ENCODE measurements at regions not wholly inside any gene's neighbourhood (a gene's known extent, or its start where the extent isn't known, plus 50 kb on each side); places are given as distances from the start of the nearest gene placed in this dataset.

GRCh38 chr3:16741103-16741758, 136.0 kb upstream of the DAZL start:
- Histone ChIP-seq H3K9ac (ENCODE audit: low read depth, low read length) (no peak overlapping the region), H3K27me3 (ENCODE audit: control insufficient read depth, insufficient read depth, low read length) (no peaks in the 10 kb centered on the region), H3K4me1 (ENCODE audit: control insufficient read depth, insufficient read depth, low read length) (peaks cover 2% of the 10 kb centered on the region), H3K9me3 (ENCODE audit: control insufficient read depth, insufficient read depth, low read length) (no peaks in the 10 kb centered on the region), H3K4me3 (ENCODE audit: low read depth, low read length) (no peak overlapping the region), H3K36me3 (ENCODE audit: control insufficient read depth, insufficient read depth, low read length) (no peaks in the 10 kb centered on the region)

DNA sequence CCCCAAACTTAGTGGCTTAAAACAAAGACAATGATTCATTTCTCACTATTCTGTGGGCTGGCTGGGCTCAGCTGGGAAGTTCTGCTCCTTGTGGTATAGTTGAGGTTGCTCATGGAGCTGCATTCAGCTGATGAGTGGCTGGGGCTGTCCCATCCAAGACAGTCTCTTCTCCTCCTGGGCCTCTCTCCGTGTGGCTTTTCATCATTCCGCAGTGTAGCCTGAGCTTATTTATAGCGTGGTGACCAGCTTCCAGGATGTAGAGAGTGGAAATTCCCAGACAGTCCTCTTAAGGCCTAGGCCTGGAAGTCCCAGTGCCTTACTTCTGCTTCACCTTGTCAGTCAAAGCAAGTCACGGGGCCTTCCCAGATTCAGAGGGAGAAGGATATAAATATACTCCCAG, 136.7 kb upstream of the DAZL start:
- Histone ChIP-seq H3K9ac (ENCODE audit: low read depth, low read length) (no peak overlapping the region), H3K4me1 (ENCODE audit: control insufficient read depth, insufficient read depth, low read length) (peaks cover 2% of the 10 kb centered on the region), H3K4me3 (ENCODE audit: low read depth, low read length) (no peak overlapping the region), H3K9me3 (ENCODE audit: control insufficient read depth, insufficient read depth, low read length) (no peaks in the 10 kb centered on the region), H3K27me3 (ENCODE audit: control insufficient read depth, insufficient read depth, low read length) (no peaks in the 10 kb centered on the region), H3K36me3 (ENCODE audit: control insufficient read depth, insufficient read depth, low read length) (no peaks in the 10 kb centered on the region)

GRCh38 chr3:16743276-16743675, 138.1 kb upstream of the DAZL start:
- Histone ChIP-seq H3K27me3 (ENCODE audit: control insufficient read depth, insufficient read depth, low read length) (no peaks in the 10 kb centered on the region), H3K36me3 (ENCODE audit: control insufficient read depth, insufficient read depth, low read length) (no peaks in the 10 kb centered on the region), H3K4me1 (ENCODE audit: control insufficient read depth, insufficient read depth, low read length) (peaks cover 2% of the 10 kb centered on the region), H3K9me3 (ENCODE audit: control insufficient read depth, insufficient read depth, low read length) (no peaks in the 10 kb centered on the region), H3K9ac (ENCODE audit: low read depth, low read length) (no peak overlapping the region), H3K4me3 (ENCODE audit: low read depth, low read length) (no peak overlapping the region)

- no peak overlapping the region for H3K4me3 ChIP-seq (ENCODE audit: low read depth, low read length)
- no peaks in the 10 kb centered on the region for H3K36me3 ChIP-seq (ENCODE audit: control insufficient read depth, insufficient read depth, low read length)
- no peaks in the 10 kb centered on the region for H3K27me3 ChIP-seq (ENCODE audit: control insufficient read depth, insufficient read depth, low read length)
Observed at GRCh38 chr3:16759227-16759903, 125.4 kb upstream of the PLCL2 start.

DNA sequence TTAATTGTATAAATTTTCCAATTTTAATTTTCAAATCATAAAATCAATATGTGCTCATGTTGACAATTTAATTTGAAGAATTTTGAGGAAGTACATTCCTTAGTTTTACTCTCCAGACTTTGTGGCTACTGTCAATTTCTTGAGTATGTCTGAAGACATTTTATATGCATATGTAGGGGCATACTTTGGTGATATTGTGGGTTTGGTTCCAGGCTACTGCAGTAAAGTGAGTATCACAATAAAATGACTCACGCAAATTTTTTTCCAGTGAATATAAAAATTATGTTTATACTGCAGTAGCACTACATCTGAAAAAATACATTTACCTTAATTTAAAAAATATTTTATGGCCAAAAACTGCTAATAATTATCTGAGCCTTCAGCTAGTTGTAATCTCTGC, 123.2 kb upstream of the PLCL2 start:
- H3K9ac ChIP-seq (ENCODE audit: low read depth, low read length) = no peak overlapping the region
- H3K4me1 ChIP-seq (ENCODE audit: control insufficient read depth, insufficient read depth, low read length) = peaks cover 6% of the 10 kb centered on the region
- no peaks in the 10 kb centered on the region for H3K27me3 ChIP-seq (ENCODE audit: control insufficient read depth, insufficient read depth, low read length)
- H3K4me3 ChIP-seq (ENCODE audit: low read depth, low read length) = no peak overlapping the region
- H3K9me3 ChIP-seq (ENCODE audit: control insufficient read depth, insufficient read depth, low read length) = no peaks in the 10 kb centered on the region
- no peaks in the 10 kb centered on the region for H3K36me3 ChIP-seq (ENCODE audit: control insufficient read depth, insufficient read depth, low read length)

More at GRCh38 chr3:16759227-16759903, 125.4 kb upstream of the PLCL2 start:
- H3K9ac ChIP-seq (ENCODE audit: low read depth, low read length) = no peak overlapping the region
- H3K9me3 ChIP-seq (ENCODE audit: control insufficient read depth, insufficient read depth, low read length) = no peaks in the 10 kb centered on the region
- H3K4me1 ChIP-seq (ENCODE audit: control insufficient read depth, insufficient read depth, low read length) = no peaks in the 10 kb centered on the region

DNA sequence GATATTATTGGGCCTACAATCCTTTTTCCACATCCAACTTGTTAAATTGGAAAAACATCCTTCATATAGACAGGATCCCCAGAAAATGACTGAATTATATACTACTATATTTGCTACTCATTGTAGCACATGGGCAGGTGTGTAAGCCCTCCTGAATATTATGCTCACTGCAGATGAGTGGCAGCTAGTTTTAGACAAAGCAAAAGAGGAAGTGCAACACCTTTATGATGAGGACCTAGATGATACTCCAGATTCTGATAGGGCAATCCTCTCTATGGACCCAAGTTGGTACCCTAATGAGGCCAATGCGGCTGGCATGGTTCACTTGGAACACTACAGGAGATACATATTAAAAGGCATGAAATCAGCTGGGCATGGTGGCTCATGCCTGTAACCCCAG, 119.1 kb upstream of the PLCL2 start:
- no peaks in the 10 kb centered on the region for H3K27me3 ChIP-seq (ENCODE audit: control insufficient read depth, insufficient read depth, low read length)
- no peaks in the 10 kb centered on the region for H3K36me3 ChIP-seq (ENCODE audit: control insufficient read depth, insufficient read depth, low read length)

GRCh38 chr3:16767006-16767405, 117.7 kb upstream of the PLCL2 start:
- Histone ChIP-seq H3K4me1 (ENCODE audit: control insufficient read depth, insufficient read depth, low read length) (peaks cover 6% of the 10 kb centered on the region), H3K4me3 (ENCODE audit: low read depth, low read length) (no peak overlapping the region), H3K27me3 (ENCODE audit: control insufficient read depth, insufficient read depth, low read length) (no peaks in the 10 kb centered on the region)

More for the DNA sequence above, 119.1 kb upstream of the PLCL2 start:
- Histone ChIP-seq H3K9ac (ENCODE audit: low read depth, low read length) (no peak overlapping the region), H3K4me3 (ENCODE audit: low read depth, low read length) (no peak overlapping the region), H3K4me1 (ENCODE audit: control insufficient read depth, insufficient read depth, low read length) (peaks cover 6% of the 10 kb centered on the region), H3K9me3 (ENCODE audit: control insufficient read depth, insufficient read depth, low read length) (no peaks in the 10 kb centered on the region)

GRCh38 chr3:16768014-16768413, 116.7 kb upstream of the PLCL2 start:
- no peak overlapping the region for H3K9ac ChIP-seq (ENCODE audit: low read depth, low read length)

More at GRCh38 chr3:16767006-16767405, 117.7 kb upstream of the PLCL2 start:
- Histone ChIP-seq H3K9me3 (ENCODE audit: control insufficient read depth, insufficient read depth, low read length) (no peaks in the 10 kb centered on the region), H3K9ac (ENCODE audit: low read depth, low read length) (no peak overlapping the region), H3K36me3 (ENCODE audit: control insufficient read depth, insufficient read depth, low read length) (no peaks in the 10 kb centered on the region)

GRCh38 chr3:16768956-16769355, 115.8 kb upstream of the PLCL2 start:
- H3K9me3 ChIP-seq (ENCODE audit: control insufficient read depth, insufficient read depth, low read length) = no peaks in the 10 kb centered on the region
- H3K9ac ChIP-seq (ENCODE audit: low read depth, low read length) = no peak overlapping the region
- H3K36me3 ChIP-seq (ENCODE audit: control insufficient read depth, insufficient read depth, low read length) = no peaks in the 10 kb centered on the region
- no peaks in the 10 kb centered on the region for H3K27me3 ChIP-seq (ENCODE audit: control insufficient read depth, insufficient read depth, low read length)
- H3K4me3 ChIP-seq (ENCODE audit: low read depth, low read length) = no peak overlapping the region
- H3K4me1 ChIP-seq (ENCODE audit: control insufficient read depth, insufficient read depth, low read length) = peaks cover 6% of the 10 kb centered on the region

More at GRCh38 chr3:16768014-16768413, 116.7 kb upstream of the PLCL2 start:
- Histone ChIP-seq H3K9me3 (ENCODE audit: control insufficient read depth, insufficient read depth, low read length) (no peaks in the 10 kb centered on the region), H3K36me3 (ENCODE audit: control insufficient read depth, insufficient read depth, low read length) (no peaks in the 10 kb centered on the region), H3K27me3 (ENCODE audit: control insufficient read depth, insufficient read depth, low read length) (no peaks in the 10 kb centered on the region), H3K4me1 (ENCODE audit: control insufficient read depth, insufficient read depth, low read length) (peaks cover 6% of the 10 kb centered on the region), H3K4me3 (ENCODE audit: low read depth, low read length) (no peak overlapping the region)

DNA sequence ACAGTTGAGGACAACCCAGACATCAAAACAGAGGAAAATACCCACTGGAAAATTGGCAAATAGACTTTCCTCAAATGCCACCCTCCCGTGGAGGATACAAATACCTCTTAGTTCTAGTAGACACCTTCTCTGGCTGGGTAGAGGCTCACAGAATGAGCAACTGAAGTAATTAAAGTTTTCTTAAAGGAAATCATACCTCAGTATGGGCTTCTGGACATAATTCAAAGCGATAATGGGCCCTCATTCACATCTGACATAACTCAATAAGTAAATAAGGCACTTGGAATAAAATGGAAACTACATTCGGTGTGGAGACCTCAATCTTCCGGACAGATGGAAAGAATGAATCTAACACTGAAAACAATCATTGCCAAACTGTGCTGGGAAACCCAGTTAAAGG, 115.2 kb upstream of the PLCL2 start:
- Histone ChIP-seq H3K9ac (ENCODE audit: low read depth, low read length) (no peak overlapping the region), H3K4me1 (ENCODE audit: control insufficient read depth, insufficient read depth, low read length) (peaks cover 4% of the 10 kb centered on the region), H3K4me3 (ENCODE audit: low read depth, low read length) (no peak overlapping the region), H3K36me3 (ENCODE audit: control insufficient read depth, insufficient read depth, low read length) (no peaks in the 10 kb centered on the region), H3K9me3 (ENCODE audit: control insufficient read depth, insufficient read depth, low read length) (no peaks in the 10 kb centered on the region), H3K27me3 (ENCODE audit: control insufficient read depth, insufficient read depth, low read length) (no peaks in the 10 kb centered on the region)

DNA sequence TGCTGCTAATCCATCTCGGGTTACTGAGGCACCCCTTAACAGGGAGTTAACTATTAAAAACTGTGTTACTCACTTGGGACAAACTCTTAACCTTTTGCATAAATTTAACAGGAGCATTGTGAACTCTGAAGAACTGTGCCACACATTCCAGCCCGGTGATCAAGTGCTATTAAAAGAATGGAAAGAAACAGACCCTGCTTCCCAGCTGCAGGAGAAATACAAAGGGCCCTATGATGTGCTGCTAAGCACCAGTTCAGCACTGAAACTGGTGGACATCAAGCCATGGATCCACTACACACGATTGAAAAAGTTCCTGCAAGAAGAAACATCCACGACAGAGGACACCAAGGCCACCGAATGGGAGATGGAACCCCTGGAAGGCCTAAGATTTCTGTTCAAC, 114.7 kb upstream of the PLCL2 start:
- no peaks in the 10 kb centered on the region for H3K36me3 ChIP-seq (ENCODE audit: control insufficient read depth, insufficient read depth, low read length)
- no peak overlapping the region for H3K9ac ChIP-seq (ENCODE audit: low read depth, low read length)
- no peaks in the 10 kb centered on the region for H3K9me3 ChIP-seq (ENCODE audit: control insufficient read depth, insufficient read depth, low read length)
- no peaks in the 10 kb centered on the region for H3K27me3 ChIP-seq (ENCODE audit: control insufficient read depth, insufficient read depth, low read length)
- no peaks in the 10 kb centered on the region for H3K4me1 ChIP-seq (ENCODE audit: control insufficient read depth, insufficient read depth, low read length)
- no peak overlapping the region for H3K4me3 ChIP-seq (ENCODE audit: low read depth, low read length)

GRCh38 chr3:16770792-16771191, 114.0 kb upstream of the PLCL2 start:
- Histone ChIP-seq H3K27me3 (ENCODE audit: control insufficient read depth, insufficient read depth, low read length) (no peaks in the 10 kb centered on the region), H3K9ac (ENCODE audit: low read depth, low read length) (no peak overlapping the region), H3K4me3 (ENCODE audit: low read depth, low read length) (no peak overlapping the region), H3K4me1 (ENCODE audit: control insufficient read depth, insufficient read depth, low read length) (no peaks in the 10 kb centered on the region), H3K36me3 (ENCODE audit: control insufficient read depth, insufficient read depth, low read length) (no peaks in the 10 kb centered on the region), H3K9me3 (ENCODE audit: control insufficient read depth, insufficient read depth, low read length) (no peaks in the 10 kb centered on the region)

Measured in iPS-15b (cell line).